C4-2B (cell line): ENCODE measurements at regions not wholly inside any gene's neighbourhood (a gene's known extent, or its start where the extent isn't known, plus 50 kb on each side); places are given as distances from the start of the nearest gene placed in this dataset.
"Not testable (repeated sequence)": the region's sequence is repeated elsewhere in the genome, so short reads cannot be mapped to it uniquely, and the experiment has no call there.

Source experiments
- H3K27ac ChIP-seq: fragments of 450-650 bp; 2 replicates; pipeline ENCODE4 v1.5.1; 2017
- CTCF ChIP-seq: fragments of 450-650 bp; conservative IDR thresholded peaks from 2 replicates; pipeline ENCODE4 v1.5.1; 2017; ENCODE audit warnings: mild to moderate bottlenecking
- ZFX ChIP-seq: fragments of 450-650 bp; IDR thresholded peaks from 2 replicates; pipeline ENCODE4 v1.6.1; 2017

- TF ChIP-seq CTCF (no peak), ZFX (no peak)
- no peak overlapping the region for H3K27ac ChIP-seq
Observed at GRCh38 chr7:85896531-85896930, 709.7 kb upstream of the SEMA3D start.

GRCh38 chr7:85895835-85896234, 709.0 kb upstream of the SEMA3D start:
- H3K27ac ChIP-seq = no peak overlapping the region
- TF ChIP-seq ZFX = no peak
- TF ChIP-seq CTCF = no peak

GRCh38 chr7:85891900-85892299, 705.0 kb upstream of the SEMA3D start:
- not testable (repeated sequence) for H3K27ac ChIP-seq

- no peak overlapping the region for H3K27ac ChIP-seq
- TF ChIP-seq ZFX = no peak
- TF ChIP-seq CTCF = peak; percentile 79
Observed at GRCh38 chr7:85890244-85890811, 703.5 kb upstream of the SEMA3D start.

- TF ChIP-seq ZFX = no peak
- TF ChIP-seq CTCF = no peak; the same call in 1 of the 2 replicates
- no peak overlapping the region for H3K27ac ChIP-seq
Observed at GRCh38 chr7:85887133-85887532, 700.3 kb upstream of the SEMA3D start.

- H3K27ac ChIP-seq = no peak overlapping the region
- no peak for TF ChIP-seq ZFX
- no peak for TF ChIP-seq CTCF
Observed at GRCh38 chr7:85882335-85882734, 695.5 kb upstream of the SEMA3D start.

GRCh38 chr7:85875398-85875797, 688.5 kb upstream of the SEMA3D start:
- no peak overlapping the region for H3K27ac ChIP-seq
- TF ChIP-seq ZFX (no peak), CTCF (no peak)

GRCh38 chr7:85866540-85866939, 679.7 kb upstream of the SEMA3D start:
- H3K27ac ChIP-seq = no peak overlapping the region
- TF ChIP-seq ZFX = no peak
- TF ChIP-seq CTCF = no peak
